Esophagus squamous epithelium (tissue), 5 donors: ENCODE measurements at regions not wholly inside any gene's neighbourhood (a gene's known extent, or its start where the extent isn't known, plus 50 kb on each side); places are given as distances from the start of the nearest gene placed in this dataset.

ENCODE experiments used
- DNase-seq: peaks from one replicate; lab custom pipeline; 2025; lab: John Stamatoyannopoulos, UW
- H3K27ac ChIP-seq, 4 donors: fragments of 200-600 bp; sonication (generic); one replicate each; pipeline ENCODE4 v1.5.1; 2016 to 2019; ENCODE audit warnings: mild to moderate bottlenecking in 1 of 4
- H3K27me3 ChIP-seq, 4 donors: fragments of 200-600 bp; sonication (generic); 1 replicate in 3 of 4; 2 replicates in 1 of 4; pipeline versions ENCODE4 v1.5.1 to v1.6.0; 2017 to 2021; ENCODE audit warnings: antibody characterized with exemption in 1 of 4
- H3K36me3 ChIP-seq, 3 donors: fragments of 200-600 bp; sonication (generic); one replicate each; pipeline ENCODE4 v1.5.1; 2016 to 2019
- H3K4me1 ChIP-seq, 3 donors: fragments of 200-600 bp; sonication (generic); one replicate each; pipeline ENCODE4 v1.5.1; 2017 to 2019
- H3K4me3 ChIP-seq, 4 donors: fragments of 200-600 bp; sonication (generic); 1 replicate in 3 of 4; 2 replicates in 1 of 4; pipeline ENCODE4 v1.5.1; 2016 to 2019; ENCODE audit warnings: mild to moderate bottlenecking in 2 of 4, moderate library complexity in 1 of 4
- H3K9me3 ChIP-seq, 3 donors: fragments of 200-600 bp; sonication (generic); one replicate each; pipeline ENCODE4 v1.5.1; 2016 to 2019
- POLR2A ChIP-seq, 4 donors: fragments of 450-650 bp; IDR thresholded peaks; one replicate each; pipeline ENCODE4 v1.6.1; 2017; ENCODE audit warnings: antibody characterized with exemption in 4 of 4, mild to moderate bottlenecking in 4 of 4, moderate library complexity in 3 of 4
- WGBS, 2 donors: methylation state at CpG; one replicate each; pipeline ENCODE4 v1.1.5; 2018; 5-methylcytosine and 5-hydroxymethylcytosine counted together
- intact Hi-C: fragments of 100-400 bp; cut with DNase I; formaldehyde crosslinking; loops from one replicate; pipeline ENCODE4 v1.15.0; 2022
- TF ChIP-seq, protein P1 (sequence below), 6 experiments: fragments of 450-650 bp in 4 of 6; fragments of 200-600 bp in 2 of 6; sonication (generic) in 2 of 6; IDR thresholded peaks; one replicate each; pipeline ENCODE4 v1.5.1; 2016 to 2019; ENCODE audit warnings: antibody characterized with exemption in 6 of 6, mild to moderate bottlenecking in 4 of 6, moderate library complexity in 4 of 6
- donor health status: DM: yes; HTN: yes; CAD: no.

DNA sequence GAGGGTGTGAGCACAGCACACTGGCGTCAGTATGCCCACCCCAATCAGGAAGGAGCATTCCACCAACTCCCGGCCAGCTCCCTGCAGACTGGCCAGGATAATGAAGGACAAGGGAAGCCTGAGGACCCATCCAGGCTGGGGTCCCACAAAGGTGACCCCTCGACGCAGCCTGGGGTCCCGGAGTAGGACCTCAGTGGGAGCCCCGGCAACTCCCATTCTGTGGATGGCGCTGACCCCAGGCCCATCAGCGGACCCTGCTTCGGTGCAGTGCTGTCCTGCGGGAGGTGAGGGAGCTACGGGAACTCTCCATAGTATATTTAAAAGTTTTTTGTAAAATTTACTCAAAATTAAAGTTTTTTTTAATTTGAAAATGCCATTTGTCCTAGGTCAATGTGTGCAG, 137.7 kb upstream of the NKX1-1 start:
- DNase-seq = no peak
- peaks cover 0 to 42% (median 0%) of the 10 kb centered on the region in 4 donors for H3K27me3 ChIP-seq
- H3K27ac ChIP-seq = no peak overlapping the region

DNA sequence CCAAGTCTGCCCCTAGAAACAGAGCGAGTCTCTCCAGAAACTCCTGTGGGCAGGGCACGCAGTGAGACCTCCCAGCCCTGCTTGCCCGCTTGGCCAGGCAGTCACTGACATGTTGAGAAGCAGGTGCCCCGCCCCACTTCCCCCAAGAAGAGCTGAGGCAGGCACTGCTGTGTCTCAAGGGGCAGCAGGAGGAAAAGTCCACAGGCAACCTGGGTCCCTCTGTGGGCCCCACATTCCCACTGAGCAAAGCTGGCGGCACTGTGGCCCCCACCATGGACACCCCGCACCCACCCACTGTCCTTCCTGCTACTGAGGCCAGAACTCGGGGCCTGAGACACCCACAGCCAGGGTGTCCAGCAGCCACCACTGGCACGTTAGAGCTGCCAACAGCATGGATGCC, 137.3 kb upstream of the NKX1-1 start:
- intact Hi-C loops = no loop called here
- DNase-seq = no peak
- peaks cover 0 to 16% (median 0%) of the 10 kb centered on the region in 3 donors for H3K4me1 ChIP-seq
- WGBS, 2 donors = no CpG with 5 or more reads among the region's 8 CpGs
- H3K36me3 ChIP-seq = no peaks in the 10 kb centered on the region
- no peak for TF ChIP-seq POLR2A (IDR thresholded peaks at IDR 0.05)
- TF ChIP-seq, protein P1, sequence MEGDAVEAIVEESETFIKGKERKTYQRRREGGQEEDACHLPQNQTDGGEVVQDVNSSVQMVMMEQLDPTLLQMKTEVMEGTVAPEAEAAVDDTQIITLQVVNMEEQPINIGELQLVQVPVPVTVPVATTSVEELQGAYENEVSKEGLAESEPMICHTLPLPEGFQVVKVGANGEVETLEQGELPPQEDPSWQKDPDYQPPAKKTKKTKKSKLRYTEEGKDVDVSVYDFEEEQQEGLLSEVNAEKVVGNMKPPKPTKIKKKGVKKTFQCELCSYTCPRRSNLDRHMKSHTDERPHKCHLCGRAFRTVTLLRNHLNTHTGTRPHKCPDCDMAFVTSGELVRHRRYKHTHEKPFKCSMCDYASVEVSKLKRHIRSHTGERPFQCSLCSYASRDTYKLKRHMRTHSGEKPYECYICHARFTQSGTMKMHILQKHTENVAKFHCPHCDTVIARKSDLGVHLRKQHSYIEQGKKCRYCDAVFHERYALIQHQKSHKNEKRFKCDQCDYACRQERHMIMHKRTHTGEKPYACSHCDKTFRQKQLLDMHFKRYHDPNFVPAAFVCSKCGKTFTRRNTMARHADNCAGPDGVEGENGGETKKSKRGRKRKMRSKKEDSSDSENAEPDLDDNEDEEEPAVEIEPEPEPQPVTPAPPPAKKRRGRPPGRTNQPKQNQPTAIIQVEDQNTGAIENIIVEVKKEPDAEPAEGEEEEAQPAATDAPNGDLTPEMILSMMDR (IDR thresholded peaks at IDR 0.05) = no peak
- H3K27me3 ChIP-seq = peaks cover 0 to 40% (median 0%) of the 10 kb centered on the region in 4 donors
- H3K9me3 ChIP-seq = no peaks in the 10 kb centered on the region
- no peak overlapping the region for H3K4me3 ChIP-seq
- H3K27ac ChIP-seq = no peak overlapping the region

More for the DNA sequence above, 137.7 kb upstream of the NKX1-1 start:
- Histone ChIP-seq H3K9me3 (no peaks in the 10 kb centered on the region), H3K36me3 (no peaks in the 10 kb centered on the region), H3K4me1 (peaks cover 1 to 20% (median 4%) of the 10 kb centered on the region in 3 donors), H3K4me3 (no peak overlapping the region)
- TF ChIP-seq, protein P1 (IDR thresholded peaks at IDR 0.05) = no peak
- no peak for TF ChIP-seq POLR2A (IDR thresholded peaks at IDR 0.05)
- 93 to 97% methylated on average over 8 to 9 of the region's 11 CpGs for WGBS, 2 donors
- intact Hi-C loops = no loop called here

DNA sequence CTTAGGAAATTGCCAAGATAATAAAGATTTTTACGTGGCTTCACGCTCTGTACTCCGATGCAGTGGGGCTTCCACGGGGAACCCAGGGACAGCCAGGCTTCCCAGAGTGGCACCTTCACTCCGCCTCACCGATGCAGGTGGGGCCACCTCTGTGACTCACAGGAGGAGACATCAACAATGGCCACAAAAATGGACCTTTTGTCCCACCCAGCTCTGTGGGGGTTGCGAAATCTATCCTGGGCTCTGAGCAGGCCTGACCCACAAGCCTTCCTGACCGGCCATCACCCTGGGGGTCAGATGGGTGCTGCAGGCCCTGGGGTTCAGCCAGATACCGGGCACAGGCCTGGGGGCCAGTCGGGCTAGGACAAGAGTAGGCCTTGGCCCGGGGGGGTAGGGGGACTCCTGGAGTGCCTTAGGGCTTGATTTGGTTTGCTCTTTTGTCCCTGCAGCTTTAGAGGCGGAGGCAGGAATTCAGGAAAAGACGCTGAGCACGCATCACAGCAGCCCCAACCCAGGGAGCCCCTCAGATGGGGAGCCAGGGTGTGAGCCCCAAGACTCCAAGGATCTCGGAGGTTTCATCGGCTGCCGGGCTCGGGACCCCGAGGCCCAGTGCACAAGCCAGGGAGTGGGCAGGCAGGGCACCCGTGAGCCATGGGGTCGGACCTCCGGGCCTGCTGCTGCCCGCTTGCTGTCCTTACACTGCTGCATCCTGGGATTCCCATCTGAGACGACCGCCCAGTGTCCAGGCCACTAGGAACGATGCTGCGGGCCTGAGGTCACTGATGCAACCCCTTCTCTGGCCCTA, 136.5 kb upstream of the NKX1-1 start:
- WGBS, 2 donors = 87 to 89% methylated on average over 6 of the region's 27 CpGs
- H3K36me3 ChIP-seq = no peaks in the 10 kb centered on the region
- H3K27me3 ChIP-seq = peaks cover 0 to 36% (median 0%) of the 10 kb centered on the region in 4 donors
- TF ChIP-seq, protein P1 (IDR thresholded peaks at IDR 0.05) = no peak
- TF ChIP-seq POLR2A (IDR thresholded peaks at IDR 0.05) = no peak
- intact Hi-C loops = no loop called here
- peaks cover 0 to 8% (median 0%) of the 10 kb centered on the region in 3 donors for H3K4me1 ChIP-seq
- H3K9me3 ChIP-seq = no peaks in the 10 kb centered on the region
- H3K27ac ChIP-seq = no peak overlapping the region
- H3K4me3 ChIP-seq = no peak overlapping the region
- DNase-seq = no peak

DNA sequence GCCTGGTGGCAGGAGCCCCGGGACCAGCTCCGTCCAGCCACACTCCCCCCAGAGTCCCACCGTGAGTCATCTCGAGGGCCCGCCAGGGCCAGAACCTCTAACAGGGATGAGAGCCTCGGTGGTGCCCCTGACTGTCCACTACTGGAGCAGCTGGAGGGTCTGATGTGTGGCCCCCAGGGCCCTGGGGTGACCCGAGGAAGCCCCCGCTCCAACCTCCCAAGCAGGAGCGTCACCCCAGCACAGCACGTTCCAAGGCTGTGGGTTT, 135.9 kb upstream of the NKX1-1 start:
- intact Hi-C loops = no loop called here
- TF ChIP-seq, protein P1 (IDR thresholded peaks at IDR 0.05) = no peak
- no peak for TF ChIP-seq POLR2A (IDR thresholded peaks at IDR 0.05)
- 87 to 100% methylated on average over 1 to 10 of the region's 10 CpGs for WGBS, 2 donors
- no peaks in the 10 kb centered on the region for H3K36me3 ChIP-seq
- no peak overlapping the region for H3K4me3 ChIP-seq
- DNase-seq = no peak
- H3K27me3 ChIP-seq = peaks cover 0 to 36% (median 0%) of the 10 kb centered on the region in 4 donors
- H3K9me3 ChIP-seq = no peaks in the 10 kb centered on the region
- H3K4me1 ChIP-seq = peaks cover 0 to 8% (median 0%) of the 10 kb centered on the region in 3 donors
- peak overlapping the region in 1 of 4 donors; percentile 48 for H3K27ac ChIP-seq

DNA sequence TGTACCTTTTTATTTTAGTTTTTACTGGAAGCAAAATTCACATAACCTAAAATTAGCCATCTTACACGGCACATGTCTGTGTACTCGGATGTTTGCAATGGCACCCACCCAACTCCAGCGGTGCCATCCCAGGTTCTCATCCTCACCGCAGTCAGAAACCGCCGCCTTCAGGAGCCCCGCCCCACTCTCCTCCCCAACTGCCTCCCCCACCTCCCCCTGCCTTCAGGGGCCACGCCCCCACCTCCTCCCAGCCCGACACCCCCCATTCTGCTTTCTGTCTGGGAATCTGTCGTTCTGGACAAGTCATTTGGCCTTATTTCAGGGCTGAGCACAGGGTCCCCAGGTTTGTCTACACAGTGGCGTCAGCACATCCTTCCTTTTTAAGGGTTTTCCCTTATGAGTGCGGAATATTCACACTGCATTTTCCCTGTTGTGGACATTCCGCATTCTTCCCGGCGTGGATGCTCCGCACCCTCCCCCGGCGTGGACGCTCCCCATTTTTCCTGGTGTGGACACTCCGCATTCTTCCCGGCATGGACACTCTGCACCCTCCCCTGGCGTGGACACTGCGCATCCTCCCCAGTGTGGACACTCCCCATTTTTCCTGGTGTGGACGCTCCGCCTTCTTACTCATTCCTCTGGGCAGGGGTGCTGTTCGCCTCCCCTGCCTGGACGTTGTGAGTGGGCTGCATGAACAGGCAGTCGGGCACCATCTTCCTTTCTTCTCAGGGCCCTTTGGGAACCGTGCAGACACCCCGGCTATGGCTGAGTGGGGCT, 135.4 kb upstream of the NKX1-1 start:
- Histone ChIP-seq H3K9me3 (no peaks in the 10 kb centered on the region), H3K27me3 (peaks cover 0 to 39% (median 0%) of the 10 kb centered on the region in 4 donors), H3K27ac (peak overlapping the region in 1 of 4 donors; percentile 48), H3K4me3 (no peak overlapping the region), H3K4me1 (peaks cover 0 to 8% (median 0%) of the 10 kb centered on the region in 3 donors), H3K36me3 (no peaks in the 10 kb centered on the region)
- no peak for TF ChIP-seq POLR2A (IDR thresholded peaks at IDR 0.05)
- TF ChIP-seq, protein P1 (IDR thresholded peaks at IDR 0.05) = no peak
- intact Hi-C loops = no loop called here
- WGBS, 2 donors = 60 to 61% methylated on average over 21 of the region's 30 CpGs
- DNase-seq = no peak
